GM19043 (cell line): ENCODE measurements at regions not wholly inside any gene's neighbourhood (a gene's known extent, or its start where the extent isn't known, plus 50 kb on each side); places are given as distances from the start of the nearest gene placed in this dataset.
"Not testable (repeated sequence)": the region's sequence is repeated elsewhere in the genome, so short reads cannot be mapped to it uniquely, and the experiment has no call there.

Experiments used
- ATAC-seq: cut with Tn5 transposase; IDR thresholded peaks from one replicate; pipeline ENCODE4 v1.9.1; 2021; ENCODE audit warnings: low read depth; ENCODE audit not compliant: unreplicated experiment

DNA sequence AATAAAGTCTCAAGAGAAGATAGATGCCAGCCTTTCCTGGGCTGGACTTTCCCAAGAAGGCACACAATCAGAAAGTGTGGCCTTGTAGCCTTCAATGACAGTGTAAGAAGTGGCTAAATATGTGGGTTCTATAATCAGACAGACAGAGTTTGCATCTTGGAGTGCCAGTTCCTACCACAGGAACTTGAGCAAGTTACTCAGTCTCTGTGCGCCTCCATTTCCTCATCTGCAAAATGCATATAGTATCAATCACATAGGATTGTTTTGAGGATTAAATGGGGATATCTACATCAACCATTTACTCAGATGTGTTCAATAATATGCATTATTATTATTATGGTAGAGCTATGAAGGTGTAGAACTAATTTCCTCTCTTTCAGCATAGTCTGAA lies 176.8 kb upstream of the PTBP2 start:
- ATAC-seq = no peak

DNA sequence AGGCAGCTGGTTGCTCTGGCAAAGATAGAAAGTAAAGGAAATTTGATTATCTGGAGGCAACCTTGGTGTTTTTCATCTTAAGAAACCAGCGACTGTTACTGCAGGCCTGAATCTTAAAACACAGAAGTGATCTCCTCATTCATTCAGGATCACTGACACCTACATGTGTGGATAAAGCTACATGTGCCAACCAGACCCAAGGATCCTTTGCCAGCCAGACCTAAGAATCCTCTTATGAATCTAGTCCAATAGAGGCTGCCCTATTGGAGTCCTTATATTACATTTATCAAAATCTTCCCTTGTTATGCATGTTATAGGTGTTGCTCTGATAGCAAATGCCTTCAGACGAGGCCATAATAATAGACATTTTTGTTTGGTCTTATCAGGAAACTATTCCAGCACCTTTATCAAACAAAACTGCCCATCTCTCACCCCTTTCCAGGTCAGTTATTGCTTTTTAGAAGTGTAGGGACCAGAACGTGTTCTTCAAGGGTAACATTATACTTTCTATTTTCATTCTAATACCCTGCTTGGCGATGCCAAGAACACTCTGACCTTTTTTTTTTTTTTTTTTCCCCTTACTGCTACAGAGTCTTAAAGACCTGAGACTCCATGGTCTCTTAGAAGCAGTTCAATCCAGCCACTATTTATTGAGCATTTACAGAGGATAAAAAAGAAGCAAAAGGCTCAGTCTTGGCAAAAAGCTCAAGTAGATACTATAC lies 175.5 kb upstream of the PTBP2 start:
- no peak for ATAC-seq

DNA sequence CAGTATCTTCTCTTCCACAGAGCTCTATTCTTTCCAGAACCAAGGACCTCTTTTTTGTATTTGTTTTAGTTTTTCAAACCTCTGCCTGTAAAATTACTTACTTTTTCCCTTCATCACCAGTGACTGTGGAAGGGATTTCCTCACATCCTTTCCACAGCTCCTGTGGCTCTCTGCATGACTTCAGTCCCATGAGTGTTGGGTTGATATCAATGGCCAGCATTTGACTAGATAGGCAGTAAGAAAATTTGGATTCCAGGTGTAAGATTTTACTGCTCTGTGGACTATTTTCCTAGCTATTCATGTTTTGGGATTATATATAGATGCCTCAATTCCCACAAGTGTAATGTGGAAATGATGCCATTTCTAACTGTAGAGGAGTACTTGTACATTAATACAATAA lies 171.5 kb upstream of the PTBP2 start:
- ATAC-seq = no peak

DNA sequence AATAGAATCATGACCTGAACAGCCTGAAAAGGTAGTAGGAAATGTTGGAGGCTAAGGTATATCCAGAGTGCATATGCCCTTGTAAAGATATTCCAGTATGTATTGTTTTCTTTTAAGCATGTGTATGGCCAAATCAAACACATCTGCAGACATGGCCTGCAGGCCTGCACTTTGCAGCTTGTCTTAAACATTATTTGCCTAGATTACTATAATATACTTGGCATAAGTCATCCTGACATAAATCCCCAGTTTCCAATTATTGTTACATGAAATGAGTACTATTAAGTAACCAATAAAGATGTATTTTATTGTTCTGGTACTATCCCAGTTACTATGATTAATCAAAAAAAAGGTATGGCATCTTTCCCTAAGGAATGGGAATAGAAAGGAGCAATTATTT lies 169.1 kb upstream of the PTBP2 start:
- no peak for ATAC-seq

DNA sequence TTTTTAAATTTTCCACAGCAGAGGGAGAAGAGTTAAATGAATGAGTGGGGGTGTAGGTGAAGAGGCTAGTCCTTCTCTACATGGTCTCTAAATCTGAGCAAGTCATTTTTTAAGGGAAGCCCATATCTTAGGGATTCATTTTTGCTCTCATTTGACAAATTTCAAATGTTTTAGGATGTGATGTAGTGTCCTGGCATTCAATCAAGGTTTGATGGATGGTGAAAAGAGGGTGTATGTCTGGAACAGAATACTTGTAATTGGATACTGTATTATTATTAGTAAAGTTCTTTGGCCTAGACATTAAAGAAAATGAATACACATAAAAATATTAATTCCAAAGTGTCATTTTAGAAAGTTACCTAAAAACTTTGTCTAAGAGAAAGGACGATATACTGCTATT lies 167.8 kb upstream of the PTBP2 start:
- ATAC-seq = no peak

DNA sequence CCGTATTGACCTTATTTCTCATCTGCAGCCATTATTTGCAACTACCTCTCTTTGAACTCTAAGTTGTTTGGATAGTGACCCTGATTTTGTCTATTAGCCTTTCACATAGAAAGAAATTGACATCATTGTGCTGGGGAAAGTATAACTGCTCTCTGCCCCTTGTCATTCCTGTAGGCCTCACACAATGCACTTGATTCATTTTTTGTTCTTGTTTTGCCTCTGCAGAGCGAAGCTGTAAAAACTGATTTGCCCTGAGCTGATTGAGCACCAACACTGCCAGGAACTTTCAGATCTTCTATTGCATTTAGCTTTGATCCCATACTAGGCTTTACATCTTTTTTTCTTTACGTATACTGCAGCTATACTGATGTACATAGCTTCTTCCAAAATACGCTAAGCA lies 167.2 kb upstream of the PTBP2 start:
- no peak for ATAC-seq

DNA sequence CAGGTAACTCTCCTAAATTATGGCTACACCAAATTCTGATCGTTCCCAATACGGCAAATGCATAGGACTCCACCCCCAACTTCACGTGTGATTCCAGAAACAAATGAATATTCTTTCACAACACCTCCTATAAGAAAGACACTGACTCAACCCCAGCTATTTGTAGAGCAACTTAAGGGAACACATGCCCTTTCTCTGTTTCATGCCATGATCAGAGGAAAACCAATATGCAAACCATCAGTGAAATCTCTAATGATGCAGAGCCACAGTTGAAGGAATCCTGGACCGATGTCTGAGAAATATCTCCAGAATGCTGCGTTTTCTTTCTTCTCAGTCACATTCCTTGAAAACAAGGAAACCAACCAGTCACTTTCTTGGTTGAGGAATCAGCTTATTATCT lies 164.2 kb upstream of the PTBP2 start:
- no peak for ATAC-seq

DNA sequence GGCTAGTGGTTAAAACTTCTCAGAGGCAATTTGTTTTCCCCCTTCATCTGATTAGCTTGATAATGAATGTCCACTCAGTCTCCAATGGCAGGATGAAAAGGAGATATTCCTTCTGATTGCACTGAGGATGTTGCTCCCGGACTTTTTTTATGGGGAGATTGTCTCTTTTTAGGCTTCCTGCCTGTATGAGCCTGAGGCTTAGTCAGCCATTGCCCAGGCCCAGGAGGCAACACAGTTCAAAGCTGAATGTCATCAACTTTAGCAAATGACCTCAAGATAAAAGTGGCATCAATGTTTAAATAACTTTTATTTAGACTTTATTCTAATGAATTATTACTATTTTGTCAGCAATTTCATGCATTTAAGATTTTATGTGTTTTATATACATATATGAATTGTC lies 162.9 kb upstream of the PTBP2 start:
- ATAC-seq = no peak

DNA sequence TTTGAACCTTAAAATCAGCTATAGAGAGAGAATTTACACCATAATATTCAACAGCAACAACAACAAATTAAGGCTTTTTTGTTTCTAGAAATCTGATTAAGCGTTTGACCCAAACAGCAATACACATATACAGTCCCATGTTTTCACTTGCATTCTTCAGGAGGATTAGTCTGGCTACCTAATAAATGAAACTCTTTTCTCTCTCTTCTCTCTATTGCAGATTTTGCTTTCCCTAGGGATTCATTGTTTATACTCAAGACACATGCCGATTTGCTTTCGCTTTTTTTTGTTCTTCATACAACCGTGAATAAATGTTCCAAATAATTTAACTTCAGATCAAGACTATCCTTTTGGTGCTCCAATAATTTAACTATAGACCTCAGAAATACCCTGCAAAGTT lies 162.4 kb upstream of the PTBP2 start:
- ATAC-seq = no peak

DNA sequence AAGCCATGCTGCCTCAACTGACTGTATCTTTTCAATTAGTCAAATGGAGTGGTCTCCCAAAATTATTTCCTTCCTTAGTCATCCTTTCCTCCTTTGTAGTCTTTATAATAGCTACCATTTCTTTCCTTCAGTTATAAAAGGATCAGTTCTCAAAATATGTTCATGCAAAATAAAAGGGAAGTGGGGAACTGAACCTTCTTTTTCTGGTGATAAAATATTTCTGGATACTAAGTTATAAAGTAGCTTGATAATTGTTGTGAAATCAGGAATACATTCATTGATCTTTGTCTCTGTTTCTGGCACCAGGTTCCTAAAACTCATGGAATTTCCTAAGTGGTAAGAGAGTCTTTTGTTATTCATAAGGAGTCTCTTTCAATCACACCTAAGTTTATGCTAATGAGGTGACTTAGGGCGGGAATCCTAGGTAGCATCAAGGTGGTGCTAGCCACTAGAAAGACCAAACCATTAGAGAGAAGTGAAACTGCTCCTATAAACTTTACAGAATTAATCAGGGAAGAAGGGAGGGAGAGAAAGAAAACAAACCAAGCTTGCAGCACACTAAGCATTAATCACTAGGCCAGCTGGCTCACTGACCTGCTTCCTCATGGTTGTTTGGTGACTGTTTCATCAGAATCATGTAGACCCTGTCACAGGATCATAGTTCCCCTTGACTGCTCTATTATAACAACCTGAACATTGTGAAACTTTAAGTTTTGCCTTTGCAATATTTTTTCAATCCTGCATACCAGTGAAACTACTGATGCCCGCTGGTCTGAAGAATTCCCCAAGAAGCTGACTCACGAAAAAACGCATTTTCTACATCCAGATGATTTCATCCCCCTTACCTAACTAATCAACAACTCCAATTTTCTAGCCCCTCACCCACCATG lies 161.6 kb upstream of the PTBP2 start:
- ATAC-seq = no peak

DNA sequence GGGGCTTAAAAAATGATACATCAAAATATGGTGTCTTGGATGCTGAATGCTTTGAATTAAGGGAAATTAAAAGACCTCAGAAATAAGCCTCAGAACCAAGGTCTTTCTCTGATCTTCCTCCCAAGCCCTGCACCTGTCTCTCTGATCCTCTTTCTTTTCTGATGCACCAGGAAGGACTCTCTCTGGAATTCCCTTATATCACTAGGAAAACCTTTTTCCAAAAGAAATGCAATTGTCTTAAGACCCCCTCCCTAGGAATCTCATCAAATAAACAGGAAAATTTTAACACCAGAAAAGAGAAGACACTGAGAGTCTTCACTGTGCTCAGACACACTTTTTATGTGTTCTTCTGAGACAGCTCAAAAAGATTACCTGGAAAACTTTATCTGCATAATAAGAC lies 159.5 kb upstream of the PTBP2 start:
- ATAC-seq = no peak

DNA sequence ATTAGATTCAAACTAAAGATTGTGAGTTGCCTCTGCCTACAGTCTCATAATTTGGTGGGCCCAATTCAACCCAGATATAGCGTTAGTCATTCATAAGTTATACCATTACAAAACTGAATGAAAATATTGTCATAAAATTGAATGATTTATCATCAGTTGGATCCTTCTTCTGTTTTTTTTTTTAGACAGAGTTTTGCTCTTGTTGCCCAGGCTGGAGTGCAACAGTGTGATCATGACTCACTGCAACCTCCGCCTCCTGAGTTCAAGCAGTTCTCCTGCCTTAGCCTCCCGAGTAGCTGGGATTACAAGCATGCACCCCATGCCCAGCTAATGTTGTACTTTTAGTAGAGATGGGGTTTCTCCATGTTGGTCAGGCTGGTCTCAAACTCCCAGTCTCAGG lies 157.2 kb upstream of the PTBP2 start:
- not testable (repeated sequence) for ATAC-seq

DNA sequence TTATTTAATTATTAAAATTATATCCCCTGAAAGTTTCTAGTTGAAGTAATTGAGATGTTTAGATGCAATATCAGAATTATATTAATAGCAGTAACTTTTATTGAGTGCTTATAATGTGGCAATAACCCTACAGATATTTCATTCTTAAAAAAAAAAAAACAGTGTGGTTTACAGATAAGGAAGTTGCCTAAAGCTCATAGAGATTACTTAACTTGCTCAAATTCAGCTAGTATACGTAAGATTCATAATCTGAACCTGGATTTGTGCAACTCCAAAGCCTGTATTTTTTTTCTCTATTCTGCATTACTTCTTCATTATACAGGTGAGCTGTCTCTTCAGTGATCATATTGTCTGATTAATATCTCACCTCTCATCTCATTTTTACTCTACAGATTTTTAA lies 156.0 kb upstream of the PTBP2 start:
- no peak for ATAC-seq

DNA sequence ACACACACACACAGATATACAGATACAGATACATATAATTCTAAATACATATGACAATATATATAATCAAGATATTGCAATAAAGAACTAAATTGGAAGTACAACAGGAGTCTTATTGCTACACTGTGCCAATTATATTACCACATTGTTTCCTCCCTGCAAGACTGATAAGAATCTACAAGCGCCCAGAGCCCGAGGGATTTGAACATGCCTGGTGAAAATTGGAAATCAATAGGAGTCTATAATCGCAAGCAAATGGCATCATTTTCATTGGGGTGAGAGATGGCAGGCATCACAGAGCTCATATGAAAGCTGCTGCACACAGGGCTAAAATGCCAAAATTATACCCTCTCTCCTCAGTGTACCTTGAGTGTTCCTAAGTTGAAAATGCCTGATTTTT lies 152.9 kb upstream of the PTBP2 start:
- ATAC-seq = no peak

DNA sequence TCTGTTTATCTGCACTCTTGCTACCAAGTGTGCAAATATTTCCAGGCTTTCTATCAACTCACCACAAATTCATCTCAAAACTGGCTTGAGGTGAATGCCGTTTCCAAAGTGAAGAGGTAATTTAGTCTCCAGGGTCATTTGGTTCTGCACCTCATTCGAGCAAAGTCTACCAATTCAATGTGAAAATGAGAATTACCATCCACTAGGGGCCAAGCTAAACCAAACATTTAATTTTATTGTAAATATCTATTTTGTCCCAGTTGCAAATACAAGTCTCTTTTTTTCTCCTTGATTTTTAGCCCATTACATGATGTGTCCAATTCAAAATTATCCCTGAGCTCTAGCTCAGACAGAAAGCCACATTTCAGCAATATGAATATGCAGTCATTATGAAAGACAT lies 152.3 kb upstream of the PTBP2 start:
- ATAC-seq = no peak

DNA sequence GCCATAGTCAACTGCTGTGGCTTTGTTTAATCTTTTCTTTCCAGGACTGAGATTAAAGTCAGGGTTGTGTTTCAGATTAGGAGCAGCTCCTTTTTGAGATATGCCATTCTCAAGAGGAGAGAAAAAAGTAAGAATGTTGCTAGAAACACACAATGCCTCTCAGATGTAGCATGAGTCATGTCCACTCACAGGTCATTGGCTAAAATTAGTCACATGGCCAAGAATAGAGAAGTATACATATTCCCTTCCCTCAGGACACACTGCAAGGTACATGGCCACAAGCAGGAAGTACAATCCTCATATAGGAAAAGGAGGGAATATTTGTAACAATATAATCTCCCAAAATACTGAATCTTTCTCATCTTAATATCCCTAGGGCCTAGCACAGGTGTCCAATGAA lies 141.9 kb upstream of the PTBP2 start:
- ATAC-seq = no peak

DNA sequence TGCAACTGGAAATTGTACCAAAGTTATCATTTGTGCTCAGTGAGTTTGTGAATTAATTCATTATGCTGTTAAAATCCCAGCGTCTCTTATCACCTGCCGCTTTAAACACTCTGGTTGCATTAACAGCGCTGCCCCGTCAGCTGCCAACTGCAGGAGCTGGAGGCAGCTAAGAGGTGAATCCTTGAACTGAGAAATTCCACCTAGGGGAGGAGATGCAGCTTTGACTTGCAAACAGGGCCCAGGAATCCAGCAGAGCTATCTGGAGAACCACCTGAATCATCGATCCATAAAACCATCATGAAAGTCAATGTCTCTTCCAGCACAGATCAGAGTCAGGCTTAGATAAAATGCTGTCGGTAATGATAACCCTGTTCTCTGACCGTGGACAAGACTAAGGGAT lies 140.7 kb upstream of the PTBP2 start:
- ATAC-seq = no peak

DNA sequence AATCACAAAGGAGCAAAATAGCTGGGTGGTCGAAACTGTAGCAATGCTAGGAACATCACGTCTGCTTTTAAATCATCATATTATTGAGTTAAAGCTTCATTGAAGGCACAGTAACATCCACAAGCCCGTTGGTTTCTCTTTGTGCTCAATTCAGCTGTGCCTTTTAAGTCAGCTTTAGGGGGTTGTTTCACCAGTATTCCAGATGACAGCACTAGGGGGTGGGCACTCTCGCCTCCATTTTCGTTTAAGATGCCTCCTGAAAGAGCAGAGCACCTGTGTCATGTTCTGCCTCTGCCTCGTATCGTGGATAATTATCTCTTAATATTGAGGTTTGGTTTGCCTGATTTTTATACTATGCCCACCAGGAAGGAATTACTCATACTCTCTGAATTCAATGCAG lies 139.8 kb upstream of the PTBP2 start:
- ATAC-seq = no peak

DNA sequence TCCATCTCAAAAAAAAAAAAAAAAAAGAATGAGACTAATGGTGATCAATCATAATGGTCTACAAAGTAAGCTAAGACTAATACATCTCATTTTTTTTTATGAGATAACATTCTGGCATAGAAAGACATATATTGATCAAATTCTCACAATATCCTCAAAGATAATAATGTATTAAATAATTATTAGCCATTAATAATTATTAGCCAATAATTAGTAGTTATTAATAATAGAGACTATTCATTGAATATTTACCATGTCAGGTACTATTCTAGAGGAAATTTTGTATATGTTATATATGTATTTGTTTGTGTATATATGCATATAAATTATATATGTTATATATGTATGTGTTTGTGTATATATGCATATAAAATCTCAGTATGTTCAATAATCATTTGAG lies 137.7 kb upstream of the PTBP2 start:
- no peak for ATAC-seq

DNA sequence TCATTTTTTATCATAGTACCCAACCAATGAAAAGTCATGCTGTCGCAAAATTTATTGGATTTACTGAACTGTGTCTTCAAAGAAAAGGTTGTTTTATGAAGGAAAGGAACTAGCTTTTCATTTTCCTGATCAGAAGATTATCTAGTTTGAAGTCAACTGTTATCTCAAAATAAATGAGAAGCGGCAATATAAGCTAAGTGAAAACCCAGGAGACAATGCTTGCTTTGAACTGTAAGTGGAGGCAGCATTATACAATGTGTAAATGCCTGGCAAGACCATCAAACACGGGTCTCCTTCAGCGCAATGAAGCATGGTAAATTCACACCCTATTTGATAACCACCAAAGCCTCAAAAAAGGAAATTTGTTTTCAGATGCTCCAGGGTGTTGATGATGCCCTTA lies 134.4 kb upstream of the PTBP2 start:
- no peak for ATAC-seq

DNA sequence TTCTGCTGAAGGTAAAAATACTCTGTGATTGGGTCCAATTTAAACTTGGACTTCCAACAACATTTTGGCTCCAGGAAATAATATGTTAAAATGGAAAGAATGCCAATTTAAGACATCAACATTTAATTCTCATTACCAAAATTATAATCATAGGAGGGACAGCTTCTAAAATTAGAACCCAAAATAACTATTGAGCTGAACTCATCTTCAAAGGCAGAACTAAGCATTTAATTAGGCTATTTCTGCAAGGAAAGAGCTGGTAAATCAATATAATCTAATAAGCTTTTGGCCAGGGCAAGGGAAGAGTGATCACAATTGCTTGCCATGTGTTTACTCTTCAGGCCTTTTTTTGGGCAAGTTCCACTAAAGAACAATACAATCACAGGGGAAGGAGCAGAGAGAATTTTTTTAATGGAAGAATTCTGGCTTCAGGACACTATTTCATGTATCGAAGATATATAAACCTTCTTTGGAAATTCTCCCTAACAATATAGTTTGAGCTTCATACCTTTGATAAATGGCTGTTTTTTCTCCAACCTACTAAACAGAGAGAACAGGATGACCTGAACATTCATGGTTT lies 133.1 kb upstream of the PTBP2 start:
- no peak for ATAC-seq

DNA sequence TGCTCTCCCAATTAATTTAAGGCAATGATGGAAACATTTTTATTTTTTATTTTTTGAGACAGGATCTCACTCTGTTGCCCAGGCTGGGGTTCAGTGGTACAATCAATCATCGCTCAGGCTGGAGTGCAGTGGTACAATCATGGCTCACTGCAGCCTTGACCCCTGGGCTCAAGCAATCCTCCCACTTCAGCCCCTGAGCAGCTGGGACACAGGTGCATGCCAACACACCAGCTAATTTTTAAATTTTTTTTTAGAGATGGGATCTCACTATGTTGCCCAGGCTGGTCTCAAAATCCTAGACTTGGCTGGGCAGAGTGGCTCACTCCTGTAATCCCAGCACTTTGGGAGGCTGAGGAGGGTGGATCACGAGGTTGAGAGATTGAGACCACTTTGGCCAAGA lies 126.1 kb upstream of the PTBP2 start:
- not testable (repeated sequence) for ATAC-seq
